ENCODE measurements at regions not wholly inside any gene's neighbourhood (a gene's known extent, or its start where the extent isn't known, plus 50 kb on each side); places are given as distances from the start of the nearest gene placed in this dataset.

DNA sequence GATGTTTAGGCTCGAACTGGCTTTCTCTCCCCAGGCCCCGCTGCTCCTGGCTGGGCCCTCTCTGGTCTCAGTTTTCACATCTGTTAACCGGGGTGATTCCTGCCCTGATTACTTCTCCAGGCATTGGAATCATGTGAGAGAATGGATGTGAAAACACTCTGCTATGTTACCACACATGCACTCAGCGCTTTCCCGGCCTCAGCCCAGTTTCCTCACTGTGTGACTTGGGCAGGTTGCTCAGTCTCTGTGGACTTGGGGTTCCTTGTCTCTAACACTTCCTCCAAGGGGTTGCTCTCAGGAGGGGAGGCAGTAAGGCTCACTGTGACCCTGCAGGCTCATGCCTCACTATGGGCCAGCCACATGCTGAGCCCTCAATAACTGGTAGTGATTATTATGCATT is 230.4 kb upstream of the HS6ST1 start:
- H2AFZ ChIP-seq (ENCODE audit: low read length) = no peak overlapping the region
- intact Hi-C loops (cut with micrococcal nuclease) = no loop called here
- H3K9ac ChIP-seq (ENCODE audit: low read length) = no peak overlapping the region
- no peak for DNase-seq
- TF ChIP-seq EZH2phosphoT487 (IDR thresholded peaks at IDR 0.05; ENCODE audit: borderline replicate concordance, low read length) = no peak
- TF ChIP-seq EZH2 (IDR thresholded peaks at IDR 0.05; ENCODE audit: low read length, unreplicated experiment) = no peak
- TF ChIP-seq, protein P1, sequence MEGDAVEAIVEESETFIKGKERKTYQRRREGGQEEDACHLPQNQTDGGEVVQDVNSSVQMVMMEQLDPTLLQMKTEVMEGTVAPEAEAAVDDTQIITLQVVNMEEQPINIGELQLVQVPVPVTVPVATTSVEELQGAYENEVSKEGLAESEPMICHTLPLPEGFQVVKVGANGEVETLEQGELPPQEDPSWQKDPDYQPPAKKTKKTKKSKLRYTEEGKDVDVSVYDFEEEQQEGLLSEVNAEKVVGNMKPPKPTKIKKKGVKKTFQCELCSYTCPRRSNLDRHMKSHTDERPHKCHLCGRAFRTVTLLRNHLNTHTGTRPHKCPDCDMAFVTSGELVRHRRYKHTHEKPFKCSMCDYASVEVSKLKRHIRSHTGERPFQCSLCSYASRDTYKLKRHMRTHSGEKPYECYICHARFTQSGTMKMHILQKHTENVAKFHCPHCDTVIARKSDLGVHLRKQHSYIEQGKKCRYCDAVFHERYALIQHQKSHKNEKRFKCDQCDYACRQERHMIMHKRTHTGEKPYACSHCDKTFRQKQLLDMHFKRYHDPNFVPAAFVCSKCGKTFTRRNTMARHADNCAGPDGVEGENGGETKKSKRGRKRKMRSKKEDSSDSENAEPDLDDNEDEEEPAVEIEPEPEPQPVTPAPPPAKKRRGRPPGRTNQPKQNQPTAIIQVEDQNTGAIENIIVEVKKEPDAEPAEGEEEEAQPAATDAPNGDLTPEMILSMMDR (conservative IDR thresholded peaks at IDR 0.05; ENCODE audit: low read depth, low read length) = no peak
- ATAC-seq = no peak
- H3K27ac ChIP-seq (ENCODE audit: low read length) = no peak overlapping the region
- H3F3A ChIP-seq (ENCODE audit: low read length, unreplicated experiment) = no peaks in the 10 kb centered on the region
- no TSS peak for BruUV-seq (replicated peaks)
- ChIA-PET CTCF (no interaction called here), POLR2A (ENCODE audit: unreplicated experiment) (no interaction called here)
- H3K9me3 ChIP-seq (ENCODE audit: low read length) = no peaks in the 10 kb centered on the region
- no peaks in the 10 kb centered on the region for H3K9me2 ChIP-seq (replicated peaks; ENCODE audit: low read length)
- no peaks in the 10 kb centered on the region for H3K79me2 ChIP-seq (ENCODE audit: low read length)
- H3K36me3 ChIP-seq (ENCODE audit: low read depth, low read length) = no peaks in the 10 kb centered on the region
- no peaks in the 10 kb centered on the region for H4K20me1 ChIP-seq (ENCODE audit: low read length)
- peaks cover 36% of the 10 kb centered on the region for H3K27me3 ChIP-seq (ENCODE audit: low read length)
- no peaks in the 10 kb centered on the region for H3K4me1 ChIP-seq (ENCODE audit: insufficient read depth, low read length)
- no peak overlapping the region for H3K4me3 ChIP-seq (ENCODE audit: low read length)
- H3K4me2 ChIP-seq (ENCODE audit: low read length) = no peak overlapping the region

DNA sequence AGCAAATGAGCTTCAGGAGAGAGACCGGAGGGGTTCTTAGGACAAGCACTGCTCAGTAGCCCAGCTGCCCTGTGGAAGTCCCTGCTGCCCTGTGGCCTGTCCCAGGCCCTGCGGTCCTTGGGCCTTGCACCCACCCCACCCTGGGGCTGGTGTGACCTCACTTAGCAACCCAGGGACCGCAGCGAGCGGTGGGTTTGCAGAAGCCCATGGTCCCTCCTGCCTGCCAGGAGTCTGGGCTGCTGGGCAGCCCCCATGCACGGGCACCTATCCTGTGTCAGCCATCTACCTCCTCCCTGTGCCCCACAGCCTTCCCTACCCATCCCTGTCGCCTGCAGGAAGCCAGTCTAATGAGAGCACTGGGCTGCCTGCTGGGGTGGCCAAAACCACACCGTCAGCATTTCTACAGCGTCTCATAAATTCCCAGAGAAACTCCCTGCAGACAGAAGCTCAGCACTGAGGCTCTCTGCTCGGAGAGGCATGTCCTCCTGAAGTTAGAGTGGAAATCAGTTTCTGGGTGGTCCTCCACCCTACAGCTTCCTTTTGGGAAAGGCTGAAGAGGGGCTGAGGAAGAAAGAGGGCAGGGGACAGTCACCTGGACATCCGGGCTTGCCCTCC is 231.1 kb upstream of the HS6ST1 start:
- POLR2A ChIA-PET (ENCODE audit: unreplicated experiment) = no interaction called here
- BruUV-seq (replicated peaks) = no TSS peak
- no peaks in the 10 kb centered on the region for H3K4me1 ChIP-seq (ENCODE audit: insufficient read depth, low read length)
- no peak overlapping the region for H3K4me3 ChIP-seq (ENCODE audit: low read length)
- no peaks in the 10 kb centered on the region for H3K36me3 ChIP-seq (ENCODE audit: low read depth, low read length)
- ATAC-seq (no peak), DNase-seq (no peak)
- H3K27ac ChIP-seq (ENCODE audit: low read length) = no peak overlapping the region
- TF ChIP-seq EZH2phosphoT487 (IDR thresholded peaks at IDR 0.05; ENCODE audit: borderline replicate concordance, low read length) = no peak
- TF ChIP-seq, protein P1 (conservative IDR thresholded peaks at IDR 0.05; ENCODE audit: low read depth, low read length) = no peak
- no peak for TF ChIP-seq EZH2 (IDR thresholded peaks at IDR 0.05; ENCODE audit: low read length, unreplicated experiment)
- intact Hi-C loops (cut with micrococcal nuclease) = no loop called here
- H3K9ac ChIP-seq (ENCODE audit: low read length) = no peak overlapping the region
- H3K79me2 ChIP-seq (ENCODE audit: low read length) = no peaks in the 10 kb centered on the region
- H3K9me2 ChIP-seq (replicated peaks; ENCODE audit: low read length) = no peaks in the 10 kb centered on the region
- no peaks in the 10 kb centered on the region for H3K9me3 ChIP-seq (ENCODE audit: low read length)
- H2AFZ ChIP-seq (ENCODE audit: low read length) = no peak overlapping the region
- no peaks in the 10 kb centered on the region for H3F3A ChIP-seq (ENCODE audit: low read length, unreplicated experiment)
- peaks cover 35% of the 10 kb centered on the region for H3K27me3 ChIP-seq (ENCODE audit: low read length)
- H4K20me1 ChIP-seq (ENCODE audit: low read length) = no peaks in the 10 kb centered on the region
- CTCF ChIA-PET = no interaction called here
- H3K4me2 ChIP-seq (ENCODE audit: low read length) = no peak overlapping the region

DNA sequence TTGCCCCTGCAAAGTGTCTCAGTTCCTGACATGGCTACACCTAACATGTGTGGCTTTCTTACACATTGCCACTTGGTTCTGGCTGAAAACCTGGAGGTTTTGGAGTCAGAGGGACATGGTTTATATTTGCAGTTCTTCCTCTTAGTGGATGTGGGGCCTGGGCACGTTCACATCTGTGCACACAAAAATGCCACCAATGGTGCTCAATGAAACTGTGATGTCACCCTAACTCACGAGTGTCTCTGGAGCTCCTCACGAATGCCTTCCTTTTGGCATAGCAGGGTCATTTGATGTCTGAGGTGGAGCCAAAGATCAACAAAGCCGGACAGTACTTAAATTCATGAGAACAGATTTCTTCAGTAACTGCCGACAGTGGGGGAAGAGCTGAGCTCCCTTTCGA is 231.7 kb upstream of the HS6ST1 start:
- H3K27ac ChIP-seq (ENCODE audit: low read length) = no peak overlapping the region
- H3F3A ChIP-seq (ENCODE audit: low read length, unreplicated experiment) = no peaks in the 10 kb centered on the region
- H3K9me3 ChIP-seq (ENCODE audit: low read length) = no peaks in the 10 kb centered on the region
- no peak overlapping the region for H3K9ac ChIP-seq (ENCODE audit: low read length)
- TF ChIP-seq EZH2 (IDR thresholded peaks at IDR 0.05; ENCODE audit: low read length, unreplicated experiment) (no peak), EZH2phosphoT487 (IDR thresholded peaks at IDR 0.05; ENCODE audit: borderline replicate concordance, low read length) (no peak)
- TF ChIP-seq, protein P1 (conservative IDR thresholded peaks at IDR 0.05; ENCODE audit: low read depth, low read length) = no peak
- H3K4me3 ChIP-seq (ENCODE audit: low read length) = no peak overlapping the region
- peaks cover 35% of the 10 kb centered on the region for H3K27me3 ChIP-seq (ENCODE audit: low read length)
- no TSS peak for BruUV-seq (replicated peaks)
- H2AFZ ChIP-seq (ENCODE audit: low read length) = no peak overlapping the region
- H3K4me2 ChIP-seq (ENCODE audit: low read length) = no peak overlapping the region
- ChIA-PET POLR2A (ENCODE audit: unreplicated experiment) (no interaction called here), CTCF (no interaction called here)
- H3K9me2 ChIP-seq (replicated peaks; ENCODE audit: low read length) = no peaks in the 10 kb centered on the region
- DNase-seq (no peak), ATAC-seq (no peak)
- H4K20me1 ChIP-seq (ENCODE audit: low read length) = no peaks in the 10 kb centered on the region
- no peaks in the 10 kb centered on the region for H3K79me2 ChIP-seq (ENCODE audit: low read length)
- no peaks in the 10 kb centered on the region for H3K36me3 ChIP-seq (ENCODE audit: low read depth, low read length)
- intact Hi-C loops (cut with micrococcal nuclease) = no loop called here
- H3K4me1 ChIP-seq (ENCODE audit: insufficient read depth, low read length) = no peaks in the 10 kb centered on the region
